HuH-7 (cell line): ENCODE measurements at regions not wholly inside any gene's neighbourhood (a gene's known extent, or its start where the extent isn't known, plus 50 kb on each side); places are given as distances from the start of the nearest gene placed in this dataset.
A peak's percentile ranks its signal among the peaks of the same experiment; 100 is the strongest.
"Not testable (repeated sequence)": the region's sequence is repeated elsewhere in the genome, so short reads cannot be mapped to it uniquely, and the experiment has no call there.

Experiments used
- DNase-seq: peaks from one replicate; pipeline ENCODE4 v3.0.0; 2011; ENCODE audit warnings: low spot score

DNA sequence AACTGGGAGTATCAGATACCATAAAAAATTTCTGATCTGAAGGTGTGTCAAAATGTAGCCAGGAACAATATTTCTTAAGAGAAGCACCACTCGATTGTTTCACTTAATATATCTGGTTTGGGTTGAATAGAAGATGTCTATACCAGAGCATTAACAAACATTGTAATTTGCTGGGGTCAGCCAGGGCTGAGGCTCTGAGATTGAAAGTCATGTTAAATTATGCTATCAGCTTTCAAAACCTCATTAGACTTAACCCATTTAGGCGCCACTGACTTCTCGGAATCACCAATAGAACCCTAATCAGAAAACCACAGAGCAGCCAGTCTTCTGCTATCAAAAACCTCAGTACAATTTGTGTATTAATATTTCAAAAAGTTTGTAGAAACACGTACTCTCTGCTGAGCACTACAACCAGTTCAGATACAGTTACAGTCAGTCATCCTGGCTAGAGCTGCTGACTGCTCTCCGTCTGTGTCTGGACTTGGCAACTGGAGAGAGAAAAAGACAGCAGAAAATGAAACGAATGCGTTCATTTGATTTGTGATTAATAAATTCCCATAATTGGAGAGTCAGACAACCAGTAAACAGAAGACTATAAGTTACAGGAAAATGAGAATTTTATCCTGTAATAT is 848.6 kb upstream of the PABPC4L start:
- DNase-seq: no peak

DNA sequence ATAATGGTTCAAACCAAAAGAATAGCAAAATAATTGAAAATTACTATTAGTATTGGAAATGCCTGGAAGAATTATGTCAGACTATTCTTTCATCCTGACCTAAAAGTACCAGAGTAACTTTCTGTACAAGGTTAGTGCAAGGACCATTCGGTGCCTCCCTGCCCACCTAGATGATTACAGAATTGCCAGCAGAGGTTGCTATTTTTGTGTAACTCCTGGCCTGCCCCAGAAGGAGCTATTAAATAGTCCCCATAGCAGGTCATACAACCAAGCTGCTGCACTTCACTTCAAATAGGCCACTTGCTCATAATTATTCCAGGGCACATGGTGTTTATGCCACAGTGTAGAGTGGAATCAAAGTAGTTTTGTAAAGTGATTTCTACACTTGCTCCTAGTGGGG is 831.1 kb upstream of the PABPC4L start:
- DNase-seq: no peak

DNA sequence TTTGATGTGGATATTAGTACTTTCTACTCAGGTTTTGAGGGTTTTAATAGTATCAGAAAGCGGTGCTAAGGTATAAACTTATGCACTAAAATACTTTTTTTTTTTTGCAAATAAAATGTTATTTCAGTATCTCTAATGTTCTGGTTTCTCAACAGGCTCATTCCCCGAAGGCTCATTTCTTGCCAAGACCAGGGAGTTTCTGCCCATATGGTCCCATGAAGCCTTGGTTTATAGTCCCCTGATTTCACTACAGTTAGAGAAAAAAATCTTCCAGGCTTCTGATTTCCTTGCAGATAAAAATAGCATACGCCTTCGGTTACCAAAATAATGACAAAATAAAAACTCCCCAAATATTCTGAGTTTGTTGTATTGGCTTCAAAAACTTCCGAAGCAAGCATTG is 814.2 kb upstream of the PABPC4L start:
- DNase-seq: no peak

DNA sequence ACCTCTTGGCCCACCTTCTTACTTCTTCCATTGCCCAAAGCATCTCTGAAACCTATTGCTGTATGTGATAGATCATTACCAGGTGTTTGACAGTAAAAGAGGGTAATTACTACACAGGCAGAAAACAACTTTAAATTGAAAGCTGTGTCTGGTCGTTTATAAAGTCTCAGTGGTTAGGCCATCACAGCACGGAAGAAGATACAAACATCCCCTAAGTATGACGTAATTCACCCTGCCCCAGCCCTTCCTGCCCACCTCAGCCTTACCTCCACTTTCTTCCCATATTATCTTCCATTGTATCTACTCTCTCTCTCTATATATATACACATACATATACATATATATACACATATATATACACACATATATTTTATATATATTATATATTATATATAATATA is 805.8 kb upstream of the PABPC4L start:
- DNase-seq: no peak

DNA sequence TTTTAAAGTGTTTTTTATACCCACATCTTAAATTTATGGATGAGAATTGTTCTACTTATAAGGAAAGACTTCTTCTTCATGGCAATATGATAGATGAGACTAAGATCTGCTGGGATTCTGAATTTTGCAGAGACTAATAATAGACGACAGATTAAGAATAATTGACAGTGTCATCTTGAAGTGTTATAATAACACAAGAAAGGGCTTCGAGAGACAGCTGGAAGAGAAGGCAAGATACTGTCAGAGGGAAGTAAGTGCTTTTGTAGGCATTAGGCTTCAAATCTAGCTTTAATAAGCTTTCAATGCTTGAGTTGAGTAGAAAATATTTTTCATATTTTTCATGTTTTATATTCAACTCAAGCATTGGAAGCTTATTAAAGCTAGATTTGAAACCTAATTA is 797.6 kb upstream of the PABPC4L start:
- no peak for DNase-seq

DNA sequence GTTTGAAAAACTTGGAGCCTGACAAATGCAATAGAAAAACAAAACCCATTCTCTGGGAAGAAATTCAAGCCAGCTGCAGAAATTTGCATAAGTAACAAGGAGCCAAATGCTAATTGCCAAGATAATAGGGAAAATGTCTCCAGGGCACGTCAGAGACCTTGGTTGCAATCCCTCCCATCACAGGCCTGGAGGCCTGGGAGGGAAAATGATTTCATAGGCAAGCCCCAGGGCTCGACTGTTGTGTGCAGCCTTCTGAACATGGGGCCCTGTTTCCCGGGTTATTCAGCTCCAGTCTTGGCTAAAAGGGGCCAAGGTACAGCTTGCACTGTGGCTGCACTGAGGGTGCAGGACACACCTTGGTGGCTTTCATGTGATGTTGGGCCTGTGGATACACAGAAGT is 760.4 kb upstream of the PABPC4L start:
- DNase-seq: no peak

DNA sequence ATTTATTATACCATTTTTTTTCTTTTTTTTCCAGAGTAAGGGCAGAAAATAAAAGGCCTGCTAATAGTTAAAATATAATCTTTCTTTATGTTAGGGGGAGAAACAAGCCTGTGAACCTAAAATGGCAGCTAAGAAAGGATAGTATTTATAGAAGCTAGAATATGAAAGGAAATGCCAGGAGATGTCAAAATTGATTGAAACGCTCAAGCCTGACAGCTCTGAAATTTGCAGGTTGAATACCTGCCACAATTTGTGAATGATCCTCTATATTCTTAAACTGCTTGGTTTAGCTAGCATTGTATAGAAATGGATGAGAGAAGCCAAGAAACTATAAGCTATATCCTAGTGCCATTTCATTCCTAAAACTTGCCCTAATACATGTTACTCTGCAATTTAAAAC is 757.3 kb upstream of the PABPC4L start:
- no peak for DNase-seq

DNA sequence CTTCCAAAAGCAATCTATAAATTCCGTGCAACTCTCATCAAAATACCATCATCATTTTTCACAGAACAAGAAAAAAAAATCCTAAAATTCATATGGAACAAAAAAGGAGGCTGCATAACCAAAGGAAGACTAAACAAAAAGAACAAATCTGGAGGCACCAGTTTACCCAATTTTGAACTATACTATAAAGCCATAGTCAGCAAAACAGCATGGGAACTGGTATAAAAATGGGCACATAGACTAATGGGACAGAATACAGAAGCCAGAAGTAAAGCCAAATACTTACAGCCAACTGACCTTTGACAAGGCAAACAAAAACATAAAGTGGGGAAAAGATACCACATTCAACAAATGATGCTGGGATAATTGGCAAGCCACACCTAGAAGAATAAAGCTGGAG is 753.5 kb upstream of the PABPC4L start:
- DNase-seq: no peak

DNA sequence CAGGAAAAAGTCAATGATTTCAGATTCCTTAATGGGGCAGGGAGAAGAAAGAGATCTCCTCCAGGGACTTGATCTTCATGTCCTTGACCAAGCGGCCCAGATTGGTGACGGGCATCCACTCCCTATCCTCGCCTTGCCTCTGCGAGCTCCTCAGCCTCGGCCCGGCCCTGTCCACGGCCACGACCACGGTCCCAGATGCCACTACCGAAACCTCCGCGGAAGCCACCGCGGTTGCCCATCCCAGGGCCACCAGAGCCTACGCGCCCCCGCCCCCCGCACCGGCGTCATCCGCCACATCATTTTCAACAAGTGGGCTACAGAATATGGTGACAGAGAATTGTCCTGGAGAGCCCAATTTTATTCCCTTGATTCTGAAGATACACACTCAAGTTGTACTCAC is 751.2 kb upstream of the PABPC4L start:
- no peak for DNase-seq

DNA sequence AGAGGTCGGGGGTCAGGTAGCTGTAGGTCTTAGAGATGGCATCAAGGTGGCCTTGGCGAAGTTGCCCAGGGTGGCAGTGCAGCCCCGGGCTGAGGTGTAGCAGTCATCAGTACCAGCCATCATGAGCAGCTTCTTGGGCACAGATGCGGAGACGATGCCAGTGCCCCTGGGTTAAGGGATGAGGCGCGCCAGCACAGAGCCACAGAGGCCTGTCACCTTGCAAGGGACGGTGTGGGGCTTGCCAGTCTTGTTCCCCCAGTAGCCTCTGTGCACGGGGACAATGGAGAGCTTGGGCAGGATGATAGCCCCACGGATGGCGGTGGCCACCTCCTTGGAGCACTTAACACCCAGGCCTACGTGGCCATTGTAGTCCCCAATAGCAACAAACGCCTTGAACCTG is 750.7 kb upstream of the PABPC4L start:
- no peak for DNase-seq

DNA sequence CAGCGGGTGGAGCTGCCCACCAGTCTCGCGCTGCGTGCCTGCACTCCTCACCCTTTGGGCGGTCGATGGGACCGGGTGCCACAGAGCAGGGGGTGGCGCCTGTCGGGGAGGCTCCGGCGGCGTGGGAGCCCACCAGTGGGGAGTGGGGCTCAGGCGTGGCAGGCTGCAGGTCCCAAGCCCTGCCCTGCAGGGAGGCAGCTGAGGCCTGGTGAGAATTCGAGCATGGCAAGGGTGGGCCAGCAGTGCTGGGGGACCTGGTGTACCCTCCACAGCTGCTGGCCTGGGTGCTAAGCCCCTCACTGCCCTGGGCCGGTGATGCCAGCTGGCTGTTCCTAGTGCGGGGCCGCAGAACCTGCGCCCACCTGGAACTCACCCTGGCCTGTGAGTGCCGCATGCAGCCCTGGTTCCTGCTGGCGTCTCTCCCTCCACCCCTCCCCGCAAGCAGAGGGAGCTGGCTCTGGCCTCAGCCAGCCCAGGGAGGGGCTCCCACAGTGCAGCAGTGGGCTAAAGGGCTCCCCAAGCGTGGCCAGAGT is 746.6 kb upstream of the PABPC4L start:
- DNase-seq: no peak

DNA sequence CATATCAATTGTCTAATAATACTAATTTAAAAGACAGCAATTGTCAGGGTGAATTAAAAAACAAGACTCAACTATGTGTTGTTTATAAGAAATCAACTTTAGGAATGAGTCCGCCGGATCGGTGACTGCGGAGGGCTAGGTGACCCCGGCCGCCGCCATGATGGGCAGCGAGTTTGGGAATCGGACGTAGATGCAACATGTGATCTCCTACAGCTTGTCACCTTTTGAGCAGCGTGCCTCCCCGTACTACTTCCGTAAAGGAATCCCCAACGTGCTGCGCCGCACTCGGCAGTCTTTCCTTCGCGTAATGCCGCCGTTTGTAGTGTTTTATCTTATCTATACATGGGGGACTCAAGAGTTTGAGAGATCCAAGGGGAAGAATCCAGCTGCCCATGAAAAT is 742.5 kb upstream of the PABPC4L start:
- no peak for DNase-seq

DNA sequence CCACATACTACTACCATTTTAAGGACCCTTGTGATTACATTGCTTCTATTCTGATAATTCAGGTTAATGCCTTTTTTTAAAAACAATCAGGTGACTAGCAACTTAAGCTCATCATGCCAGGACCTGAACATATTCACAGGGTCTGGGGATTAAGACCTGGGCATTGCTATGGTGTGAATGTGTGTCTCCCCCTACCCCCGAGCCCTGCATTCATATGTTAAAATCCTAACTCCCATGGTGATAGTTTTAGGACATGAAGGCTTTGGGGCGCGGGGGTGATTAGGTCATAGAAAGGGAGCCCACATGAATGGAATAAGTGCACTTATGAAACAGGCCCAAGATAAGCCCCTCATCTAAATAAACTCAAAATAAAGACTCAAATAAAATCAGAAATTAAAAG is 734.4 kb upstream of the PABPC4L start:
- DNase-seq: no peak

DNA sequence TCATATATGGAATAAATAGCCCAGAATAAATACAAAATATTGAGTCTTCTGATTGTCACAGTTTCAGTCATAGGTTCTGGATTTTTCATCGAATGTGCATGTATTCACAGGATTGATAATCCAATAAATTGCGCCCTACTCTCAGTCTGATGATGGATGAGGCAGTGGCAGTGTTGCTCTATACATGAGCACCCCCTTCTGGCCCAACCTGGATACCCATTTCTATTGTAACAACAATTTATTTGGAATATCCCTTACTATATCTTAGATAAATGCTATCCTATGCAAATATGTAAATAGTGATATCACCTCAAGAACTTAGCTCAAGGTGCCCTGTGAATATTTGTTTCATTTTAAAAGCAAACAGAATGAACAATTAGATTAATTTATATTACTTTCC is 733.7 kb upstream of the PABPC4L start:
- DNase-seq: no peak

DNA sequence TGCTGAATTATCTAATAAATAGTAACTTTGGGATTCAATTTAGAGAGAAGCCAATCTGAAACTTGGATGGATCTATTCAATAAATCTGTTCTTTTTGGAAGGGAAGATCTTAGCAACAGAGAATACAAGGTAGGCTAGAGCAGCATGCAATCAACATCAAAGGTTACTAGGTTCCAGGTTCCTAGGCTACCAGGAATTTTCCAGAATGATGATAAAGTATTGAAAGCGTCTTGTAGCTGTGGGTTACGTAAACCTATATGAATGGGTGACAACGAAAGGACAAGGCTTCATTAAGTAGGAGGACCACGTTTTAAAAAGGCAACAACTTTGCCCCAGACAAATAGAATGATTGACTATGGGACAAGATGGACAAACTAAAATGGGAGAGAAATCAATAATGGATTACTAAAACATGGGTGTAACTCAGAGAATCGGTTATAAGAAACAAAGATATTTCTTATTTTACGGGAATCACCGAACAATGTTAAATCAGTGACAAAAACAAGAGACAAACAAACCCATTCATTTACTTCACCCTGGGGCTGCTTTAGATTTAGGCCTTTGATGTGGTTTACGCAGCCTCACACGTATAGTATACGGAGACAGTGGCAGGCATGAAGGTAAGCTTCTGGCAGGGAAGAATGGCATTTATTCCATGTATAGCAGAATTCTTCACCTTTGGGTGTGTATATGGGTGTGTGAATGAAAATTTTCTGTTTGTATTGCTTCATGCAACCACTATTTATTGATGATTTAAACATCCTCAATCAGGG is 732.6 kb upstream of the PABPC4L start:
- DNase-seq: no peak

DNA sequence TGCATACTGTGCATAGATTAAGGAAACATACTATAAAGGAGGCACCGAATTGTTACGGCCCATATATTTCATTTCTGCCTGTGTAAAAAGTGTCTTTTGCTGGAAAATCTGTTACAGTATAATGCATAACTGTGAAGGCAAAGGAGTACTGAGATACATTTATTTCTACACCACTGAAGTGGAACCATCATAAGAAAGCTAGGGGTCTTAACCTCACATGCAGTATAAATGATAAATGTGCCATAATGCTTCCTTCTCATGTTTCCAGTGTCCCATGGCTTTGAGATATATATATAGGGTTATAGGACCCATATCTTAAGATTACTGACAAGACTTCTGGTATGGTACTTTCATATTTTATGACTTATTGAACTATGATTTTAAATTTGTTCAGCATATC is 713.8 kb upstream of the PABPC4L start:
- no peak for DNase-seq

DNA sequence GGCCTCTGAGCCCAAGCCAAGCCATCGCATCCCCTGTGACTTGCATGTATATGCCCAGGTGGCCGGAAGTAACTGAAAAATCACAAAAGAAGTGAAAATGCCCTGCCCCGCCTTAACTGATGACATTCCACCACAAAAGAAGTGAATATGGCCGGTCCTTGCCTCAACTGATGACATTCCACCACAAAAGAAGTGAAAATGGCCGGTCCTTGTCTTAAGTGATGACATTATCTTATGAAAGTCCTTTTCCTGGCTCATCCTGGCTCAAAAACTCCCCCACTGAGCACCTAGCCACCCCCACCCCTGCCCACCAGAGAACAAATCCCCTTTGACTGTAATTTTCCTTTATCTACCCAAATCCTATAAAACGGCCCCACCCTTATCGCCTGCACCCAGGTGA is 712.7 kb upstream of the PABPC4L start:
- not testable (repeated sequence) for DNase-seq

DNA sequence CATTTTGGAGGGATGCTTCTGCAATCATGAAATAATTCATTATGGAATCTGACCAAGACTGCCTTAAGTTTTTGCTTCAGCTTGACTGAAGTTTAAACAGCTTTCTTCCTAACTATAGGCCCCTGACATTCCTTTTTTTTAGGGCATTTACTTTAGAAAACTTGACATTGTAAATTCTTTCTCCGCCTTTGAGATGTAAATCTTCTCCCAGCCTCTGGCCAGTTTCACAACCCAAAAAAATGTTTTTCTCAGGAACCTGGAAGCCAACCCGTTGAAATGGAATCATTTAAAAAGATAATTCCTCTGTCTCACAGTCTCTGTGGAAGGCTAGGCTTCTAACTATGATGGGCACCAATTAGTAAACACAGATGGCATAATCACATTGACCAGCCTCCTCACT is 710.4 kb upstream of the PABPC4L start:
- no peak for DNase-seq

DNA sequence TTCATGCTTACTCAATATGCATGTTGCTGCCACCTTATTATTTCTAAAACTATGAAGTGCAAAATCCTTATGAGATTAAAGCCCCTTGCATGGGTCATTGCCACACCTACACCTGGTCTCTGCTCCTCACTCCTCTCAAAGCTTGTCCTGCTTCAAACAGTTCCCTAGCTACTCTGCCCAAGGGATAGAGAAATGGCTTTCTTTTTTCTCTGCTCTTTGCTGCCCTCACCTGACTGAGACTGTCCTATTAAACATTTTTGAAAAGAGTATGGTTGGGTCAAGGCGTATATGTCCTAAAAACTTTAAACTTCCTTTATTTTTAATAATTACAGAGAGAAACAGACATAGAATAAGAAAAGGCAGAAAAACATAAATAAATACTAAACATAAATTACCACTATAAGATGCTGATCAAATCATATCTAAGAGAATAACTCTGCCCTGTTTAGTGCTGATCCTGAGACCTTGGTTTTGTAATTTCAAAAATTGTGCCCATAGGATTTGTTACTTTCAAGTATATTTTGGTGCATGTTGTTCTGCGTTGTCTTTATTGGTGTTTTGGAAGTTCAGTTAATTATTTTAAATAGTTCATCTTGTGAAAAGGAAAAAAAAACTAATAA is 704.9 kb upstream of the PABPC4L start:
- peak; percentile 4 for DNase-seq

DNA sequence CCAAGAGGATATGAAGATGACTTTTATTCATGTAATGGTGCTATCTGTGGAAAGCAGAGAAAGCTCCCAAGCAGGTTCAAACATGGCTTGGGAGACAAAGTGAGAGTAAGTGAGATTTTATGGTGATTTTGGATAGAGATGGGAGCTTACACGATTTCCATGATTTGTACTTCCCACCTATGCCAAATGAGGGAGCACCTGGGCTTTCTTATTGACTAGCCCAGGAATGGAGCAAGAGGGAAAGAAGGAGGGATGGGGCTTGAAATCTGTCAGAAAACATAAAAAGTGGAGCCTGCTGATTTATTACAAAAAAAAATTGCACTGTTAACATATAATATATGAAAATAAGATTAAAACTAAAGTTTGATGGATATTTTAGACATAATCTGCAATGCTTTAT is 703.5 kb upstream of the PABPC4L start:
- no peak for DNase-seq

DNA sequence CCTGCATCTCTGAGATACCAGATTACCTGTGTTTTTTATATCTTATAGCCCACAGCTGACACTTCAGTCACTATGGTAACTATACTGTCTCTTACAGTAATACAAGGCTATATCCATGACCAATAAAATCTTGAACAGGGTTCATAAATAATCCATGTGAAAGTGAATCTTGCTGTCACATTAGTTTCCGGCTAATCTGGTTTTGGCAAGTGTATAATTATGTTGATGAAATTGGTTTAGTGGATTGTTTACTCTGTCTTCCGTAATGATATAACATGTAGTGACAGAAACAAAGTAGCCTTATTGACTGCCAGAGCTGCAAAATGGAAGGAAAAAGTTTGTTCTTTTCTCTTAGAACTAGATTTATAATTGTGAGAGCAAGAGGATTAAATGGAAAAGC is 686.6 kb upstream of the PABPC4L start:
- no peak for DNase-seq

DNA sequence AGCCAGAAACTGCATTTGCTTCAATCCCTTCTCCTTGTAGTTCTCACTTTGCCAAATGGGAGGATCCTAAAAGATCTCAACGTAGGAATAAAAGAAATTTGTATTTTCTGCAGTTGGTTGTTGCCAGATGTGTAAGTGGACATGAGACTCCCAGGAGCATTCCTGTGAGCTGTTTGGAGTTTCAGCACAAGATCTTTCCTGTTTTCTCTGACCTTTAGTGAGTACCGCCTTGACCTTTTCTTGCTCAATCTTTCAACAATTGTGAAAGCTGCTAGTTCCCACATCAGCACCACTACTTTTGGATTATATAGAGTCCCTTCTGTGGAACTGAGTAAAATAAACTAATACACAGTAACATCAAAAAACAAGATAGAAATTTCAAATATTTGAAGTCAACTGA is 683.8 kb upstream of the PABPC4L start:
- no peak for DNase-seq

DNA sequence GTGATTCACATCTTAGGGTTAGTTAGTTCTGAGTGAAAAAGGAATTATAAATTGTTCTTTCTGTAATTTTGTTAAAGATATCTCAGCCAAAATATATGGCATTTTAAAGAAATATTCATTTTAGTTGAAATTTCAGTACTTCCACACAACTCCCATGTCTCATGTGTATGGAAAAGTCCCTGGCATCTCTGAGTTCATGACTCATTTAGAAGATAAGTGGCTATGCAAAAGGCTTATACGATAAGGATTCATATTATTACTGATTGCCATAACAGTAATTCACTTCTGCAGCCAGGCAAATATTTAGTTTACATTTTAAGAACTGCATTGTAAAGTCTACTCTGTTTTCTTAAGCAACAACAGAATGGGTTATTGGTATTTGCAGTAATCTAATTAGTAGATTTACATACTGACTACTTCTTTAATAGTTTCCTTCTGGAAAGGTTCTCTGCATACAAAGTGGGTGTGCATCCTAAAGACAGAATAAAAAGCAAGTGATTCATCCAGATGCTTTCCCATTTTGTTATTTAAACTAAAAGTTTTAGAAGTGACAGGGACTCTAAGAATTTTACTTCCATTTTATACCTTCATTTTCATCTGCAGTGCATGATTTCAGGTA is 682.4 kb upstream of the PABPC4L start:
- no peak for DNase-seq
